GM19023 (cell line): ENCODE measurements at regions not wholly inside any gene's neighbourhood (a gene's known extent, or its start where the extent isn't known, plus 50 kb on each side); places are given as distances from the start of the nearest gene placed in this dataset.
"Not testable (repeated sequence)": the region's sequence is repeated elsewhere in the genome, so short reads cannot be mapped to it uniquely, and the experiment has no call there.

Experiments
- ATAC-seq: cut with Tn5 transposase; IDR thresholded peaks from one replicate; pipeline ENCODE4 v1.9.1; 2021; ENCODE audit warnings: mild to moderate bottlenecking, moderate library complexity; ENCODE audit not compliant: unreplicated experiment

GRCh38 chr9:108430655-108431054, 425.1 kb downstream of the ACTL7B start:
- no peak for ATAC-seq

GRCh38 chr9:108427751-108428150, 428.0 kb downstream of the ACTL7B start:
- no peak for ATAC-seq

- not testable (repeated sequence) for ATAC-seq
Measured at GRCh38 chr9:108426421-108426940, 429.3 kb downstream of the ACTL7B start.

GRCh38 chr9:108423433-108423832, 432.4 kb downstream of the ACTL7B start:
- ATAC-seq: no peak

GRCh38 chr9:108419379-108419778, 436.4 kb downstream of the ACTL7B start:
- ATAC-seq: no peak

- no peak for ATAC-seq
Measured at GRCh38 chr9:108417726-108418125, 438.1 kb downstream of the ACTL7B start.

- ATAC-seq: no peak
Measured at GRCh38 chr9:108417312-108417711, 438.5 kb downstream of the ACTL7B start.

- no peak for ATAC-seq
Measured at GRCh38 chr9:108416324-108416723, 439.5 kb downstream of the ACTL7B start.

GRCh38 chr9:108413809-108414208, 442.0 kb downstream of the ACTL7B start:
- ATAC-seq: no peak

GRCh38 chr9:108412755-108413154, 443.0 kb downstream of the ACTL7B start:
- no peak for ATAC-seq

GRCh38 chr9:108411632-108412031, 444.2 kb downstream of the ACTL7B start:
- no peak for ATAC-seq

- ATAC-seq: no peak
Measured at GRCh38 chr9:108410161-108410560, 445.6 kb downstream of the ACTL7B start.

- no peak for ATAC-seq
Measured at GRCh38 chr9:108400297-108400696, 455.5 kb downstream of the ACTL7B start.

GRCh38 chr9:108399851-108400250, 455.9 kb downstream of the ACTL7B start:
- ATAC-seq: no peak

GRCh38 chr9:108397286-108397685, 458.5 kb downstream of the ACTL7B start:
- no peak for ATAC-seq

GRCh38 chr9:108396611-108397010, 459.2 kb downstream of the ACTL7B start:
- ATAC-seq: no peak

- no peak for ATAC-seq
Measured at GRCh38 chr9:108396193-108396592, 459.6 kb downstream of the ACTL7B start.

- ATAC-seq: no peak
Measured at GRCh38 chr9:108395421-108395820, 460.4 kb downstream of the ACTL7B start.

GRCh38 chr9:108394726-108395125, 461.1 kb downstream of the ACTL7B start:
- no peak for ATAC-seq

- not testable (repeated sequence) for ATAC-seq
Measured at GRCh38 chr9:108393481-108394001, 462.2 kb downstream of the ACTL7B start.

GRCh38 chr9:108392877-108393276, 462.9 kb downstream of the ACTL7B start:
- no peak for ATAC-seq

- ATAC-seq: no peak
Measured at GRCh38 chr9:108389056-108389455, 466.7 kb downstream of the ACTL7B start.

GRCh38 chr9:108386859-108387384, 468.9 kb downstream of the ACTL7B start:
- ATAC-seq: no peak
